HepG2 (cell line): ENCODE measurements at regions not wholly inside any gene's neighbourhood (a gene's known extent, or its start where the extent isn't known, plus 50 kb on each side); places are given as distances from the start of the nearest gene placed in this dataset.

Experiments
- ATAC-seq: fragments of 200-7000 bp; cut with Tn5 transposase; 3 replicates; pipeline ENCODE4 v1.9.1; 2020; ENCODE audit warnings: mild to moderate bottlenecking, moderate library complexity
- BruUV-seq: library from RNA; stranded (reverse); fragments of 400-500 nt; replicated peaks from 2 replicates; lab custom pipeline; 2021; lab: Mats Ljungman, UMichigan
- CTCF ChIA-PET: fragments of 300-600 bp; formaldehyde crosslinking; extraction: SDS; loops from one replicate; lab custom pipeline; 2021; ENCODE audit warnings: low total read pairs, inconsistent platforms, low intra/inter-chr PET ratio; lab: Yijun Ruan, JAX
- POLR2A ChIA-PET: fragments of 350-600 bp; sonication (Branson Sonifier 250); formaldehyde crosslinking; loops from one replicate; lab custom pipeline; 2020; ENCODE audit warnings: antibody characterized with exemption, inconsistent platforms; lab: Yijun Ruan, JAX
- DNase-seq: peaks from one replicate; pipeline ENCODE4 v3.0.0-alpha.2; 2015; ENCODE audit warnings: low spot score
- FAIRE-seq: peaks from 3 replicates; lab custom pipeline; 2011; peaks lifted over from hg19 to GRCh38; lab: Jason Lieb, UNC
- H2AFZ ChIP-seq: one replicate; pipeline ENCODE4 v1.6.1; 2011; ENCODE audit warnings: low read length, inconsistent platforms
- H3K27ac ChIP-seq: fragments of 300-600 bp; 3 replicates; pipeline ENCODE4 v1.8.0; 2011; ENCODE audit warnings: mixed run types, mild to moderate bottlenecking, mixed read lengths, low read length, inconsistent platforms; ENCODE audit not compliant: insufficient read depth; ENCODE audit errors: extremely low read length
- H3K27me3 ChIP-seq, 2 experiments: fragments of 200-600 bp in 1 of 2; 2 replicates in 1 of 2; 3 replicates in 1 of 2; pipeline versions ENCODE4 v1.6.0 to v1.8.0; 2011; ENCODE audit warnings: low read length in 2 of 2, mild to moderate bottlenecking in 2 of 2, moderate library complexity in 2 of 2, inconsistent platforms in 1 of 2; ENCODE audit not compliant: insufficient read depth in 2 of 2, control insufficient read depth in 1 of 2
- H3K36me3 ChIP-seq, 2 experiments: fragments of 200-600 bp in 1 of 2; replicated peaks in 1 of 2; 2 replicates in 1 of 2; 3 replicates in 1 of 2; pipeline versions ENCODE4 v1.5.1 to v1.8.0; 2011; ENCODE audit warnings: low read length in 2 of 2, inconsistent platforms in 1 of 2; ENCODE audit not compliant: insufficient read depth in 2 of 2, control insufficient read depth in 1 of 2
- H3K4me1 ChIP-seq: 2 replicates; pipeline ENCODE4 v1.5.1; 2012; ENCODE audit warnings: low read length, inconsistent platforms; ENCODE audit not compliant: insufficient read depth
- H3K4me2 ChIP-seq: 2 replicates; pipeline ENCODE4 v1.6.0; 2011; ENCODE audit warnings: low read depth, low read length, inconsistent platforms
- H3K4me3 ChIP-seq, 3 experiments: fragments of 200-600 bp in 1 of 3; sonication (generic), shearing (Covaris generic) in 1 of 3; replicated peaks in 1 of 3; 2 replicates each; pipeline ENCODE4 v1.5.1; 2011 to 2016; ENCODE audit warnings: low read length in 3 of 3, inconsistent platforms in 2 of 3, low read depth in 2 of 3, mild to moderate bottlenecking in 2 of 3, control low read depth in 1 of 3, mixed read lengths in 1 of 3; ENCODE audit not compliant: insufficient read depth in 1 of 3
- H3K79me2 ChIP-seq: one replicate; pipeline ENCODE4 v1.6.1; 2011; ENCODE audit warnings: low read length, inconsistent platforms; ENCODE audit not compliant: insufficient read depth
- H3K9ac ChIP-seq: 2 replicates; pipeline ENCODE4 v1.6.0; 2011; ENCODE audit warnings: mild to moderate bottlenecking, low read depth, low read length, inconsistent platforms; ENCODE audit not compliant: insufficient read depth
- H3K9me3 ChIP-seq: 2 replicates; pipeline ENCODE4 v1.5.1; 2012; ENCODE audit warnings: mild to moderate bottlenecking, low read length
- H4K20me1 ChIP-seq: 2 replicates; pipeline ENCODE4 v1.6.0; 2011; ENCODE audit warnings: inconsistent platforms, mild to moderate bottlenecking, low read length, moderate library complexity; ENCODE audit not compliant: insufficient read depth
- HNRNPK ChIP-seq: fragments of 200-400 bp; formaldehyde crosslinking; IDR thresholded peaks from 2 replicates; pipeline ENCODE4 v1.6.1; 2018; ENCODE audit warnings: low read length, low read depth, moderate library complexity, mild to moderate bottlenecking; ENCODE audit not compliant: poor library complexity, severe bottlenecking
- HOXA9 ChIP-seq: sonication (generic); formaldehyde crosslinking; IDR thresholded peaks from 2 replicates; pipeline ENCODE4 v1.8.1; 2022; ENCODE audit warnings: missing genetic modification reagents, mild to moderate bottlenecking, moderate library complexity, borderline replicate concordance
- WGBS: methylation state at CpG from one replicate; pipeline ENCODE4 v1.1.6; 2017; ENCODE audit warnings: low lambda C conversion rate; 5-methylcytosine and 5-hydroxymethylcytosine counted together
- in situ Hi-C: cut with HindIII; loops from 2 replicates; pipeline ENCODE4 v1.10.0; 2017; ENCODE audit warnings: low pct_unique_long_range_greater_than_20kb; ENCODE audit not compliant: extremely low pct_ligation_motif_present
- intact Hi-C: fragments of 100-400 bp; cut with micrococcal nuclease; formaldehyde crosslinking; loops from one replicate; pipeline ENCODE4 v1.10.0; 2022; ENCODE audit not compliant: unreplicated experiment
- TF ChIP-seq, protein P1 (sequence below): sonication (generic); formaldehyde crosslinking; IDR thresholded peaks from 2 replicates; pipeline ENCODE4 v1.5.0; 2020; ENCODE audit warnings: mild to moderate bottlenecking, missing genetic modification reagents
- TF ChIP-seq, protein P2 (sequence below): sonication (generic); formaldehyde crosslinking; IDR thresholded peaks from 2 replicates; pipeline ENCODE4 v1.4.0; 2020; ENCODE audit warnings: missing genetic modification reagents

DNA sequence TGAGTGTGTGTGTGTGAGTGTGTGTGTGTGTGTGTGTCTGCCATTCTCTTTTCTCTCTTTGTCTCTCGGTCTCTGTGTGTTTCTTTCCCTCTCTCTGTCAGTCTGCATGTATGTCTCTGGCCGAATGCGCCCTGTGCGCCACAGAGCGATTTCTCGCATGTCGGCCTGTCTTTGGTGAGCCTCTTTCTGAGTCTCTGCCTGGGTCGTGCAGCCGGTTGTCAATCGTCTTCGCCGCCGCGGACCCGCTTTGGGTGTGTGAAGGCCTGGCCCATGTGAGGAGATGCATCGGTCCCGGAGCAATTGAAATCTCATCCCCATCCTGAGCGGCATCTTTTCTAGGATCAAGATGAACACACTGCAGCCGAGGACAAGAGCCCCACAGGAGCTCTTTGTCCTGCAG, 1567.2 kb upstream of the DEFB115 start (continued):
- TF ChIP-seq, protein P1, sequence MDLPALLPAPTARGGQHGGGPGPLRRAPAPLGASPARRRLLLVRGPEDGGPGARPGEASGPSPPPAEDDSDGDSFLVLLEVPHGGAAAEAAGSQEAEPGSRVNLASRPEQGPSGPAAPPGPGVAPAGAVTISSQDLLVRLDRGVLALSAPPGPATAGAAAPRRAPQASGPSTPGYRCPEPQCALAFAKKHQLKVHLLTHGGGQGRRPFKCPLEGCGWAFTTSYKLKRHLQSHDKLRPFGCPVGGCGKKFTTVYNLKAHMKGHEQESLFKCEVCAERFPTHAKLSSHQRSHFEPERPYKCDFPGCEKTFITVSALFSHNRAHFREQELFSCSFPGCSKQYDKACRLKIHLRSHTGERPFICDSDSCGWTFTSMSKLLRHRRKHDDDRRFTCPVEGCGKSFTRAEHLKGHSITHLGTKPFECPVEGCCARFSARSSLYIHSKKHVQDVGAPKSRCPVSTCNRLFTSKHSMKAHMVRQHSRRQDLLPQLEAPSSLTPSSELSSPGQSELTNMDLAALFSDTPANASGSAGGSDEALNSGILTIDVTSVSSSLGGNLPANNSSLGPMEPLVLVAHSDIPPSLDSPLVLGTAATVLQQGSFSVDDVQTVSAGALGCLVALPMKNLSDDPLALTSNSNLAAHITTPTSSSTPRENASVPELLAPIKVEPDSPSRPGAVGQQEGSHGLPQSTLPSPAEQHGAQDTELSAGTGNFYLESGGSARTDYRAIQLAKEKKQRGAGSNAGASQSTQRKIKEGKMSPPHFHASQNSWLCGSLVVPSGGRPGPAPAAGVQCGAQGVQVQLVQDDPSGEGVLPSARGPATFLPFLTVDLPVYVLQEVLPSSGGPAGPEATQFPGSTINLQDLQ (CRISPR knock-in tag) = no peak
- TF ChIP-seq, protein P2, sequence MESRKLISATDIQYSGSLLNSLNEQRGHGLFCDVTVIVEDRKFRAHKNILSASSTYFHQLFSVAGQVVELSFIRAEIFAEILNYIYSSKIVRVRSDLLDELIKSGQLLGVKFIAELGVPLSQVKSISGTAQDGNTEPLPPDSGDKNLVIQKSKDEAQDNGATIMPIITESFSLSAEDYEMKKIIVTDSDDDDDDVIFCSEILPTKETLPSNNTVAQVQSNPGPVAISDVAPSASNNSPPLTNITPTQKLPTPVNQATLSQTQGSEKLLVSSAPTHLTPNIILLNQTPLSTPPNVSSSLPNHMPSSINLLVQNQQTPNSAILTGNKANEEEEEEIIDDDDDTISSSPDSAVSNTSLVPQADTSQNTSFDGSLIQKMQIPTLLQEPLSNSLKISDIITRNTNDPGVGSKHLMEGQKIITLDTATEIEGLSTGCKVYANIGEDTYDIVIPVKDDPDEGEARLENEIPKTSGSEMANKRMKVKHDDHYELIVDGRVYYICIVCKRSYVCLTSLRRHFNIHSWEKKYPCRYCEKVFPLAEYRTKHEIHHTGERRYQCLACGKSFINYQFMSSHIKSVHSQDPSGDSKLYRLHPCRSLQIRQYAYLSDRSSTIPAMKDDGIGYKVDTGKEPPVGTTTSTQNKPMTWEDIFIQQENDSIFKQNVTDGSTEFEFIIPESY (CRISPR knock-in tag) = no peak

DNA sequence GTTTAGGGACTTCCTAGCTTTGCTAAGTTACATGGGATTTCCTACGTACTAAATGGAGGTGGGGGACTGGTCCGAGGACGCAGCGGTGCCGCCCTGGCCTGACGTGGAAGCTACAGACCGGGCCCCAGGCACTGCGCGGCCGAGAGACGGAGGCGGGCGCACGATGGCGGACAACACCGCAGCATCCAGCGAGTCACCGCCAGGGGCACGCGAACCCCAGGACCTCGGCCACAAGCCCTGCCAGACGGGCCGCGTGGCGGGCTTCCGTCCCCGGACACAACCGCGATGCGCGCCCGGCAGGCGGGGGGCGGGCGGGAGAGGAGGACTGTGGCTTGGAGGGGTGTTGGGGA, 1516.9 kb upstream of the DEFB115 start:
- no peak for DNase-seq
- ATAC-seq = no peak
- Histone ChIP-seq H2AFZ (no peak overlapping the region), H3K36me3 (no peaks in the 10 kb centered on the region), H3K9me3 (peaks cover 89% of the 10 kb centered on the region), H3K9ac (no peak overlapping the region), H3K4me1 (no peaks in the 10 kb centered on the region), H3K4me3 (no peak overlapping the region), H3K4me2 (no peak overlapping the region), H4K20me1 (no peaks in the 10 kb centered on the region), H3K27me3 (no peaks in the 10 kb centered on the region), H3K79me2 (no peaks in the 10 kb centered on the region), H3K27ac (no peak overlapping the region)
- in situ Hi-C loops (no loop called here), intact Hi-C loops (no loop called here)
- 91% methylated on average over 35 of the region's 35 CpGs for WGBS
- ChIA-PET POLR2A (no interaction called here), CTCF (no interaction called here)
- TF ChIP-seq HOXA9 (no peak), HNRNPK (peak; percentile 11)
- no TSS peak for BruUV-seq
- FAIRE-seq = no peak
